ENCODE measurements at regions not wholly inside any gene's neighbourhood (a gene's known extent, or its start where the extent isn't known, plus 50 kb on each side); places are given as distances from the start of the nearest gene placed in this dataset.

- H3K27me3 ChIP-seq (ENCODE audit: control insufficient read depth, insufficient read depth, low read length): no peaks in the 10 kb centered on the region
- no peaks in the 10 kb centered on the region for H3K36me3 Mint-ChIP-seq
- H3K36me3 ChIP-seq (ENCODE audit: control insufficient read depth, insufficient read depth, low read length): no peaks in the 10 kb centered on the region
- no peak overlapping the region for H3K27ac Mint-ChIP-seq
- peaks cover 0 to 2% of the 10 kb centered on the region in 2 donors for H3K9me3 Mint-ChIP-seq
- peaks cover 0 to 9% of the 10 kb centered on the region in 2 donors for H3K27me3 Mint-ChIP-seq (ENCODE audit: low read depth in 2 of 2)
- H3K4me3 ChIP-seq (ENCODE audit: low read length): no peak overlapping the region
- H3K4me3 Mint-ChIP-seq: no peak overlapping the region
- no peak for ATAC-seq
- no peaks in the 10 kb centered on the region for H3K4me1 Mint-ChIP-seq
- no peak for TF ChIP-seq CTCF (IDR thresholded peaks at IDR 0.05)
- H3K4me1 ChIP-seq (ENCODE audit: control insufficient read depth, insufficient read depth, low read length): no peaks in the 10 kb centered on the region
- no peak for DNase-seq
- intact Hi-C loops (cut with micrococcal nuclease): no loop called here
- H3K9me3 ChIP-seq (ENCODE audit: control insufficient read depth, insufficient read depth, low read length): no peaks in the 10 kb centered on the region
- WGBS (ENCODE audit: insufficient coverage): 56% methylated on average over 1 of the region's 1 CpG
- H3K27ac ChIP-seq (ENCODE audit: low read length): no peak overlapping the region
Observed at GRCh38 chr1:63004868-63005267, 220.9 kb downstream of the ATG4C start.

DNA sequence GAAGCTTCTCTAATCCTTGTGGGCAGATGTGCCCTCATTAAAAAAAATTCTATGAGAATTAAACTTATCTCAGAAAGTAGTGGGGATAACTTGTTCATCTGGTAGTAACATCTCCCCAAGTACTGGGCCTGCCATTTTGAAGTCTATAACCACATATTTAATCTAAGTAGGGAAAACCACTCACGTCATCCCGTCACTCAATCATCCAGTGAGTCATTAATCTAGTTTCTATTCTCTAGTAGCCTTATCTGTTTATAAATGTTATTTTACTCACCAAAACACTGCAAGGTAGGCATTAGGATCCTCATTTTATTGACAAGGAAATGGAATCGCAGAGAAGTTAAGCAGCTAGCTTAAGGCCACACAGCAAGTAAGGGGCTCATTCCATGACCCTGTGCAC lies 221.9 kb downstream of the ATG4C start:
- no peak for TF ChIP-seq CTCF (IDR thresholded peaks at IDR 0.05)
- no peaks in the 10 kb centered on the region for H3K27me3 ChIP-seq (ENCODE audit: control insufficient read depth, insufficient read depth, low read length)
- Mint-ChIP-seq H3K36me3 (no peaks in the 10 kb centered on the region), H3K27me3 (ENCODE audit: low read depth in 2 of 2) (peaks cover 0 to 9% of the 10 kb centered on the region in 2 donors), H3K4me1 (no peaks in the 10 kb centered on the region), H3K27ac (no peak overlapping the region), H3K4me3 (no peak overlapping the region), H3K9me3 (peaks cover 0 to 2% of the 10 kb centered on the region in 2 donors)
- intact Hi-C loops (cut with micrococcal nuclease): no loop called here
- no peak overlapping the region for H3K27ac ChIP-seq (ENCODE audit: low read length)
- no peak for ATAC-seq
- 88% methylated on average over 3 of the region's 3 CpGs for WGBS (ENCODE audit: insufficient coverage)
- no peak for DNase-seq
- H3K4me3 ChIP-seq (ENCODE audit: low read length): no peak overlapping the region
- H3K9me3 ChIP-seq (ENCODE audit: control insufficient read depth, insufficient read depth, low read length): no peaks in the 10 kb centered on the region
- no peaks in the 10 kb centered on the region for H3K4me1 ChIP-seq (ENCODE audit: control insufficient read depth, insufficient read depth, low read length)
- H3K36me3 ChIP-seq (ENCODE audit: control insufficient read depth, insufficient read depth, low read length): no peaks in the 10 kb centered on the region

DNA sequence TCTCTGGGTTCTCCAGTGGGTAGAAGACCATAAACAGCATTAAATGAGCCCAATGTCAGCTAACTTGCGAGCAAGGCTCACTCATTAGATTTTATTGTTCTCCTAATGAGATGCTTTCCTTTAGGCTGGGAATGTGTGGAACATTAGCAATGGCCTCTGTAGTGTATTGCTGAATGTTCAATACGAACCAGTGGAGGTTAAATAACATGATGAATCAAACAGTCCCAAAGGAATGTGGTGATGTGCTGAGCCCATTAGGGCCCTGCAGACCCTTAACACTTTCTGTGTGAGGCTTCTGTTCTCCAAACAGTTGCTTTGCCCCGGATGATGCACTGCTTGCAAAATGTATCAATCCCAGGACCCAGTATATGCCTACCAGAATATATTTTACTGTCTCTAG lies 225.5 kb downstream of the ATG4C start:
- no peak for TF ChIP-seq CTCF (IDR thresholded peaks at IDR 0.05)

DNA sequence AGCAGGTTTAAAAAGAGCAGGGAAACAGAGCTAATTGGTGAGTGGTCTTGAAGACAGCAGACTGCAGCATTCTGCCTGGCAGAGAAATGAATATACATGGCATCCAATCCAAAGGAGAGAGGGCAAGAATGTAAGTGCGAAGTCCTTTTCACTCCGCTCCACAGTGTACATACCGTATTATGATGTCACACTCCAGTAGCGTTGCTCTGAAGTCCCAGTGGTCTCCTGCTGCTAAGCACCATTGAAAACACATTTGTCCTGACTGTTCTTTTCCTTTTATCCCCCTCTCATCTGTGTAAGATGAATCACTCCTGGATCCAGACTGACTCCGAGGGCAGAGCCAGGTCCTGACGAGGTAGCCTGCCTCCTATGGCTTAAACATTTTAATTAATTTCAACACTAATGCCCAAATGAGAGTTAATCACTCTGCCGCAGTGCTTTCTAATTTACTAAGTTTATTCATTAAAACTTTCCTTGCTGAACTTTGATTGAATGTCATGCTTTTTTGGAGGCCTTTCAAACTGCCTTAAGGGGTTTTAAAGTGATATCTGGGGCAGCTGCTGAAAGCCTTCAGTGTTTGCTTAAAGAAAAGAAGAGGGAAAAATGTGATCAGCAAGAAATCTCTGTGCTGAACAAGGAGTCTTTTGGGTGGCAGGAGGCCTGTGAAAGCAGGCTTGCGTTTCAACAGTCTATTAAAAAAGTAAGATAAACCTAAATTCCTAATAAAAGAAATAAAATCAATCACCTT lies 227.2 kb downstream of the ATG4C start:
- no peak overlapping the region for H3K27ac ChIP-seq (ENCODE audit: low read length)
- intact Hi-C loops (cut with micrococcal nuclease): no loop called here
- no peak for ATAC-seq

More for the DNA sequence above, 225.5 kb downstream of the ATG4C start:
- no peaks in the 10 kb centered on the region for H3K36me3 ChIP-seq (ENCODE audit: control insufficient read depth, insufficient read depth, low read length)
- H3K27ac Mint-ChIP-seq: no peak overlapping the region
- no peaks in the 10 kb centered on the region for H3K4me1 Mint-ChIP-seq
- H3K9me3 Mint-ChIP-seq: peaks cover 0 to 2% of the 10 kb centered on the region in 2 donors
- ATAC-seq: no peak
- H3K36me3 Mint-ChIP-seq: no peaks in the 10 kb centered on the region
- H3K4me3 Mint-ChIP-seq: no peak overlapping the region
- intact Hi-C loops (cut with micrococcal nuclease): no loop called here
- H3K27me3 ChIP-seq (ENCODE audit: control insufficient read depth, insufficient read depth, low read length): no peaks in the 10 kb centered on the region
- DNase-seq: no peak
- H3K27ac ChIP-seq (ENCODE audit: low read length): no peak overlapping the region
- WGBS (ENCODE audit: insufficient coverage): 86% methylated on average over 3 of the region's 3 CpGs
- peaks cover 0 to 5% of the 10 kb centered on the region in 2 donors for H3K27me3 Mint-ChIP-seq (ENCODE audit: low read depth in 2 of 2)
- no peak overlapping the region for H3K4me3 ChIP-seq (ENCODE audit: low read length)
- H3K9me3 ChIP-seq (ENCODE audit: control insufficient read depth, insufficient read depth, low read length): no peaks in the 10 kb centered on the region
- H3K4me1 ChIP-seq (ENCODE audit: control insufficient read depth, insufficient read depth, low read length): no peaks in the 10 kb centered on the region

More for the DNA sequence above, 227.2 kb downstream of the ATG4C start:
- H3K27ac Mint-ChIP-seq: no peak overlapping the region
- no peak for DNase-seq
- no peaks in the 10 kb centered on the region for H3K27me3 ChIP-seq (ENCODE audit: control insufficient read depth, insufficient read depth, low read length)
- no peak overlapping the region for H3K4me3 ChIP-seq (ENCODE audit: low read length)
- no peak for TF ChIP-seq CTCF (IDR thresholded peaks at IDR 0.05)
- H3K4me3 Mint-ChIP-seq: no peak overlapping the region
- H3K36me3 ChIP-seq (ENCODE audit: control insufficient read depth, insufficient read depth, low read length): no peaks in the 10 kb centered on the region
- H3K9me3 Mint-ChIP-seq: peaks cover 0 to 2% of the 10 kb centered on the region in 2 donors
- H3K4me1 ChIP-seq (ENCODE audit: control insufficient read depth, insufficient read depth, low read length): no peaks in the 10 kb centered on the region
- no peaks in the 10 kb centered on the region for H3K9me3 ChIP-seq (ENCODE audit: control insufficient read depth, insufficient read depth, low read length)
- 85% methylated on average over 7 of the region's 8 CpGs for WGBS (ENCODE audit: insufficient coverage)
- H3K36me3 Mint-ChIP-seq: no peaks in the 10 kb centered on the region
- peaks cover 0 to 4% of the 10 kb centered on the region in 2 donors for H3K27me3 Mint-ChIP-seq (ENCODE audit: low read depth in 2 of 2)
- no peaks in the 10 kb centered on the region for H3K4me1 Mint-ChIP-seq

Data from natural killer cell (primary cell).